SK-N-SH treated with all-trans-retinoic acid at 6 μM for 48 hours (cell line): ENCODE measurements at regions not wholly inside any gene's neighbourhood (a gene's known extent, or its start where the extent isn't known, plus 50 kb on each side); places are given as distances from the start of the nearest gene placed in this dataset.

Source experiments
- ATAC-seq: fragments of 200-7000 bp; cut with Tn5 transposase; 3 replicates; pipeline ENCODE4 v1.9.1; 2020; ENCODE audit warnings: mild to moderate bottlenecking, moderate library complexity
- ARNTL ChIP-seq: fragments of 450-650 bp; formaldehyde crosslinking; IDR thresholded peaks from 2 replicates; pipeline ENCODE4 v1.5.0; 2020; ENCODE audit warnings: low read depth, mild to moderate bottlenecking, moderate library complexity, borderline replicate concordance
- BACH2 ChIP-seq: fragments of 250-450 bp; sonication (Bioruptor Pico); IDR thresholded peaks from 2 replicates; pipeline ENCODE4 v1.9.0; 2021; ENCODE audit warnings: mild to moderate bottlenecking, borderline replicate concordance
- CSDC2 ChIP-seq: fragments of 250-450 bp; sonication (Bioruptor Pico); IDR thresholded peaks from 2 replicates; pipeline ENCODE4 v1.5.0; 2020; ENCODE audit warnings: mild to moderate bottlenecking, moderate library complexity
- CSRNP3 ChIP-seq: fragments of 250-450 bp; sonication (Bioruptor Pico); IDR thresholded peaks from 2 replicates; pipeline ENCODE4 v1.5.1; 2021; ENCODE audit warnings: mild to moderate bottlenecking, moderate library complexity
- ESRRG ChIP-seq: fragments of 250-450 bp; sonication (Bioruptor Pico); IDR thresholded peaks from 2 replicates; pipeline ENCODE4 v1.6.1; 2021; ENCODE audit warnings: mild to moderate bottlenecking
- GLIS3 ChIP-seq: fragments of 250-450 bp; sonication (Bioruptor Pico); IDR thresholded peaks from 2 replicates; pipeline ENCODE4 v1.5.0; 2020; ENCODE audit warnings: mild to moderate bottlenecking, moderate library complexity
- ISL1 ChIP-seq: fragments of 250-450 bp; sonication (Bioruptor Pico); IDR thresholded peaks from 2 replicates; pipeline ENCODE4 v2.1.2; 2022; ENCODE audit warnings: mild to moderate bottlenecking, moderate library complexity
- OSR1 ChIP-seq: fragments of 250-450 bp; sonication (Bioruptor Pico); IDR thresholded peaks from 2 replicates; pipeline ENCODE4 v1.8.0; 2022; ENCODE audit warnings: moderate library complexity, mild to moderate bottlenecking, inconsistent platforms
- PATZ1 ChIP-seq: fragments of 250-450 bp; sonication (Bioruptor Pico); IDR thresholded peaks from 2 replicates; pipeline ENCODE4 v1.8.0; 2020; ENCODE audit warnings: mild to moderate bottlenecking, moderate library complexity, borderline replicate concordance
- PPARA ChIP-seq: fragments of 250-450 bp; sonication (Bioruptor Pico); IDR thresholded peaks from 2 replicates; pipeline ENCODE4 v1.5.0; 2020; ENCODE audit warnings: mild to moderate bottlenecking, borderline replicate concordance
- RARB ChIP-seq: fragments of 250-450 bp; sonication (Bioruptor Pico); IDR thresholded peaks from 2 replicates; pipeline ENCODE4 v1.8.0; 2021; ENCODE audit warnings: mild to moderate bottlenecking, moderate library complexity
- TCF4 ChIP-seq: fragments of 250-450 bp; sonication (Bioruptor Pico); IDR thresholded peaks from 2 replicates; pipeline ENCODE4 v1.8.0; 2021; ENCODE audit warnings: mild to moderate bottlenecking, moderate library complexity, borderline replicate concordance
- ZC3H10 ChIP-seq: fragments of 250-450 bp; sonication (Bioruptor Pico); IDR thresholded peaks from 2 replicates; pipeline ENCODE4 v1.5.1; 2021; ENCODE audit warnings: mild to moderate bottlenecking, moderate library complexity
- ZFP3 ChIP-seq: fragments of 250-450 bp; sonication (Bioruptor Pico); IDR thresholded peaks from 2 replicates; pipeline ENCODE4 v1.5.0; 2020; ENCODE audit warnings: mild to moderate bottlenecking, moderate library complexity
- ZFP30 ChIP-seq: fragments of 450-650 bp; formaldehyde crosslinking; IDR thresholded peaks from 2 replicates; pipeline ENCODE4 v1.5.0; 2022; ENCODE audit warnings: mild to moderate bottlenecking, moderate library complexity
- ZNF565 ChIP-seq: fragments of 450-650 bp; formaldehyde crosslinking; conservative IDR thresholded peaks from 2 replicates; pipeline ENCODE4 v1.5.0; 2020; ENCODE audit warnings: low read depth, mild to moderate bottlenecking, moderate library complexity
- ZNF70 ChIP-seq: fragments of 450-650 bp; formaldehyde crosslinking; IDR thresholded peaks from 2 replicates; pipeline ENCODE4 v1.5.0; 2020; ENCODE audit warnings: mild to moderate bottlenecking, moderate library complexity
- ZNF8 ChIP-seq: fragments of 450-650 bp; formaldehyde crosslinking; IDR thresholded peaks from 2 replicates; pipeline ENCODE4 v1.5.0; 2020; ENCODE audit warnings: mild to moderate bottlenecking, moderate library complexity
- TF ChIP-seq, protein P1 (sequence below): fragments of 250-450 bp; sonication (Bioruptor Pico); IDR thresholded peaks from 2 replicates; pipeline ENCODE4 v1.8.0; 2021; ENCODE audit warnings: low read depth, mild to moderate bottlenecking, moderate library complexity, borderline replicate concordance
- TF ChIP-seq, protein P2 (sequence below): fragments of 250-450 bp; sonication (Bioruptor Pico); IDR thresholded peaks from 2 replicates; pipeline ENCODE4 v1.5.1; 2020; ENCODE audit warnings: low read depth, mild to moderate bottlenecking, moderate library complexity

- TF ChIP-seq PATZ1 (CRISPR knock-in tag) (no peak), CSRNP3 (CRISPR knock-in tag) (no peak), ZNF8 (CRISPR knock-in tag) (no peak), BACH2 (CRISPR knock-in tag) (no peak), RARB (CRISPR knock-in tag) (no peak), ISL1 (CRISPR knock-in tag) (no peak), CSDC2 (CRISPR knock-in tag) (no peak), PPARA (no peak), GLIS3 (CRISPR knock-in tag) (no peak)
- TF ChIP-seq, protein P1, sequence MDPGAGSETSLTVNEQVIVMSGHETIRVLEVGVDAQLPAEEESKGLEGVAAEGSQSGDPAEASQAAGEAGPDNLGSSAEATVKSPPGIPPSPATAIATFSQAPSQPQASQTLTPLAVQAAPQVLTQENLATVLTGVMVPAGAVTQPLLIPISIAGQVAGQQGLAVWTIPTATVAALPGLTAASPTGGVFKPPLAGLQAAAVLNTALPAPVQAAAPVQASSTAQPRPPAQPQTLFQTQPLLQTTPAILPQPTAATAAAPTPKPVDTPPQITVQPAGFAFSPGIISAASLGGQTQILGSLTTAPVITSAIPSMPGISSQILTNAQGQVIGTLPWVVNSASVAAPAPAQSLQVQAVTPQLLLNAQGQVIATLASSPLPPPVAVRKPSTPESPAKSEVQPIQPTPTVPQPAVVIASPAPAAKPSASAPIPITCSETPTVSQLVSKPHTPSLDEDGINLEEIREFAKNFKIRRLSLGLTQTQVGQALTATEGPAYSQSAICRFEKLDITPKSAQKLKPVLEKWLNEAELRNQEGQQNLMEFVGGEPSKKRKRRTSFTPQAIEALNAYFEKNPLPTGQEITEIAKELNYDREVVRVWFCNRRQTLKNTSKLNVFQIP (CRISPR knock-in tag): no peak
- no peak for ATAC-seq
Observed at GRCh38 chr4:59565836-59566235, 1634.3 kb upstream of the ADGRL3 start.

DNA sequence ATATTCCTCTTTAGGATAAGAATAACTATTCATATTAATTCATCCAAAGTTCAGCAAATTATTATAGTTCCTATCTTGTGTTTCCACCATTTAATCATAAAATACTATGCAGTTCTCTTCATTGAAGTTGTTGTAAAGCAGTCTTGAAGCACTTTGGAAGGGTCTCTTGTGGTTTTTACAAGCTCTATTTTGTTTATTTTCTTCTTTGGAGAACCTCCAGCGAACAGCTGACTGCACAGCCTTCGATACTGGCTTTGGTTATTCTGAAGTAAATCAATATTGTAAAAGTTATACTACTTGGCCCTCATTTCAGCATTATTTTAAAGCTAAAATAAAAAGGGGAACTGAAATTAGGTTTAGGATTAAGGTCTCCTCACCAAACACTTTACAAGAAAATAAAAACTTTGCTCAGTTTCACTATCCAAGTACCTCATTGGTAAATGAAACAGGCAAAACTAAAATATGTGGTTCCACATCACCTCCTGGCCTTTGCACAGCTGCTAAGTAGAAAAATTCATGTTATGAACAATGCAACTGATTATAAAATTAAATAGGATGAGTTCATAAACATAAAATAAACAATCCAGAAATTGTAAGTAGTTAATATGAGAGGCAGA lies 1629.2 kb upstream of the ADGRL3 start:
- ATAC-seq: no peak
- TF ChIP-seq TCF4 (CRISPR knock-in tag) (no peak), ESRRG (no peak), OSR1 (CRISPR knock-in tag) (no peak), PPARA (no peak), ZNF70 (no peak), ZC3H10 (CRISPR knock-in tag) (no peak), ZNF8 (CRISPR knock-in tag) (no peak), ZFP30 (CRISPR knock-in tag) (no peak), BACH2 (CRISPR knock-in tag) (no peak), GLIS3 (CRISPR knock-in tag) (no peak), CSRNP3 (CRISPR knock-in tag) (no peak)
- TF ChIP-seq, protein P1 (CRISPR knock-in tag): no peak
- TF ChIP-seq, protein P2, sequence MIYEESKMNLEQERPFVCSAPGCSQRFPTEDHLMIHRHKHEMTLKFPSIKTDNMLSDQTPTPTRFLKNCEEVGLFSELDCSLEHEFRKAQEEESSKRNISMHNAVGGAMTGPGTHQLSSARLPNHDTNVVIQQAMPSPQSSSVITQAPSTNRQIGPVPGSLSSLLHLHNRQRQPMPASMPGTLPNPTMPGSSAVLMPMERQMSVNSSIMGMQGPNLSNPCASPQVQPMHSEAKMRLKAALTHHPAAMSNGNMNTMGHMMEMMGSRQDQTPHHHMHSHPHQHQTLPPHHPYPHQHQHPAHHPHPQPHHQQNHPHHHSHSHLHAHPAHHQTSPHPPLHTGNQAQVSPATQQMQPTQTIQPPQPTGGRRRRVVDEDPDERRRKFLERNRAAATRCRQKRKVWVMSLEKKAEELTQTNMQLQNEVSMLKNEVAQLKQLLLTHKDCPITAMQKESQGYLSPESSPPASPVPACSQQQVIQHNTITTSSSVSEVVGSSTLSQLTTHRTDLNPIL (CRISPR knock-in tag): no peak

- TF ChIP-seq ZNF70 (no peak), ZFP3 (CRISPR knock-in tag) (no peak), ZNF565 (CRISPR knock-in tag) (no peak), ISL1 (CRISPR knock-in tag) (no peak), OSR1 (CRISPR knock-in tag) (no peak), ZFP30 (CRISPR knock-in tag) (no peak), RARB (CRISPR knock-in tag) (no peak), CSDC2 (CRISPR knock-in tag) (no peak), ARNTL (CRISPR knock-in tag) (no peak), CSRNP3 (CRISPR knock-in tag) (no peak), PPARA (no peak), ESRRG (no peak), ZC3H10 (CRISPR knock-in tag) (no peak)
- TF ChIP-seq, protein P1 (CRISPR knock-in tag): no peak
- TF ChIP-seq, protein P2 (CRISPR knock-in tag): no peak
- TF ChIP-seq, all 23 proteins: peak for 0
- ATAC-seq: no peak
Observed at GRCh38 chr4:59571805-59572430, 1628.2 kb upstream of the ADGRL3 start.
